Peyer's patch (tissue), 4 donors: ENCODE measurements at regions not wholly inside any gene's neighbourhood (a gene's known extent, or its start where the extent isn't known, plus 50 kb on each side); places are given as distances from the start of the nearest gene placed in this dataset.

Experiments
- DNase-seq, 3 donors: peaks; one replicate each; pipeline ENCODE4 v3.0.0-alpha.2; 2017 to 2019
- H3K27ac ChIP-seq, 4 donors: fragments of 200-600 bp; sonication (generic); one replicate each; pipeline ENCODE4 v1.5.1; 2016 to 2019
- H3K27me3 ChIP-seq, 2 donors: fragments of 200-600 bp; sonication (generic); one replicate each; pipeline ENCODE4 v1.5.1; 2019
- H3K36me3 ChIP-seq, 3 donors: fragments of 200-600 bp; sonication (generic); one replicate each; pipeline ENCODE4 v1.5.1; 2016 to 2019
- H3K4me1 ChIP-seq, 4 donors: fragments of 200-600 bp; sonication (generic); one replicate each; pipeline ENCODE4 v1.5.1; 2016 to 2019
- H3K4me3 ChIP-seq, 4 donors: fragments of 200-600 bp; sonication (generic); 1 replicate in 3 of 4; 2 replicates in 1 of 4; pipeline ENCODE4 v1.5.1; 2016 to 2019; ENCODE audit warnings: mild to moderate bottlenecking in 1 of 4
- H3K9me3 ChIP-seq, 4 donors: fragments of 200-600 bp; sonication (generic); one replicate each; pipeline ENCODE4 v1.5.1; 2016 to 2019; ENCODE audit warnings: mild to moderate bottlenecking in 1 of 4
- POLR2A ChIP-seq, 2 donors: fragments of 450-650 bp; IDR thresholded peaks; one replicate each; pipeline ENCODE4 v1.5.1; 2017; ENCODE audit warnings: antibody characterized with exemption in 2 of 2, mild to moderate bottlenecking in 2 of 2, moderate library complexity in 2 of 2
- TF ChIP-seq, protein P1 (sequence below), 6 experiments: fragments of 450-650 bp in 4 of 6; fragments of 200-600 bp in 2 of 6; sonication (generic) in 1 of 6; IDR thresholded peaks; one replicate each; pipeline ENCODE4 v1.5.1; 2017 to 2019; ENCODE audit warnings: antibody characterized with exemption in 6 of 6, mild to moderate bottlenecking in 3 of 6, moderate library complexity in 1 of 6

DNA sequence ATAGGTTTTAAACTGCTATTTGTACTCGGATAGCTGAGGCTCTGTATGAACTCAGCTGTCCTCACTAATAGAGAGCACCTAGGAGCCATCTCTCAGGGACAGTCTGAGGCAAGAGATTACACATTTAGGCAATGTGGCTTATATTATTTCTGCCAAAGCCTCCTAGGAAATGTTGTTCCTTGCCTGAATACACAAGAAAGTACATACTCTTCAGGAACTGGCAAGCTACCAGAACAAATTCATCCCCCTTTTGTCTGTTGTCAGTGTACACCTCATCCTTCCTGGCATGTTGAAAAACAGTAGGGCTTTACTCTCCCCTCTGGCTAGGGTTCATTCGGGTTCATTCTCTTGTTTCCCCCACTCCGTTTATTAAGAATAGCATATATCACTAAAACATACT lies 615.9 kb upstream of the FAT3 start:
- peaks cover 0 to 2% (median 0%) of the 10 kb centered on the region in 4 donors for H3K9me3 ChIP-seq
- no peak overlapping the region for H3K4me3 ChIP-seq
- no peaks in the 10 kb centered on the region for H3K27me3 ChIP-seq
- TF ChIP-seq POLR2A (IDR thresholded peaks at IDR 0.05) = no peak
- TF ChIP-seq, protein P1, sequence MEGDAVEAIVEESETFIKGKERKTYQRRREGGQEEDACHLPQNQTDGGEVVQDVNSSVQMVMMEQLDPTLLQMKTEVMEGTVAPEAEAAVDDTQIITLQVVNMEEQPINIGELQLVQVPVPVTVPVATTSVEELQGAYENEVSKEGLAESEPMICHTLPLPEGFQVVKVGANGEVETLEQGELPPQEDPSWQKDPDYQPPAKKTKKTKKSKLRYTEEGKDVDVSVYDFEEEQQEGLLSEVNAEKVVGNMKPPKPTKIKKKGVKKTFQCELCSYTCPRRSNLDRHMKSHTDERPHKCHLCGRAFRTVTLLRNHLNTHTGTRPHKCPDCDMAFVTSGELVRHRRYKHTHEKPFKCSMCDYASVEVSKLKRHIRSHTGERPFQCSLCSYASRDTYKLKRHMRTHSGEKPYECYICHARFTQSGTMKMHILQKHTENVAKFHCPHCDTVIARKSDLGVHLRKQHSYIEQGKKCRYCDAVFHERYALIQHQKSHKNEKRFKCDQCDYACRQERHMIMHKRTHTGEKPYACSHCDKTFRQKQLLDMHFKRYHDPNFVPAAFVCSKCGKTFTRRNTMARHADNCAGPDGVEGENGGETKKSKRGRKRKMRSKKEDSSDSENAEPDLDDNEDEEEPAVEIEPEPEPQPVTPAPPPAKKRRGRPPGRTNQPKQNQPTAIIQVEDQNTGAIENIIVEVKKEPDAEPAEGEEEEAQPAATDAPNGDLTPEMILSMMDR (IDR thresholded peaks at IDR 0.05) = no peak
- no peaks in the 10 kb centered on the region for H3K4me1 ChIP-seq
- no peak for DNase-seq
- no peak overlapping the region for H3K27ac ChIP-seq
- no peaks in the 10 kb centered on the region for H3K36me3 ChIP-seq

DNA sequence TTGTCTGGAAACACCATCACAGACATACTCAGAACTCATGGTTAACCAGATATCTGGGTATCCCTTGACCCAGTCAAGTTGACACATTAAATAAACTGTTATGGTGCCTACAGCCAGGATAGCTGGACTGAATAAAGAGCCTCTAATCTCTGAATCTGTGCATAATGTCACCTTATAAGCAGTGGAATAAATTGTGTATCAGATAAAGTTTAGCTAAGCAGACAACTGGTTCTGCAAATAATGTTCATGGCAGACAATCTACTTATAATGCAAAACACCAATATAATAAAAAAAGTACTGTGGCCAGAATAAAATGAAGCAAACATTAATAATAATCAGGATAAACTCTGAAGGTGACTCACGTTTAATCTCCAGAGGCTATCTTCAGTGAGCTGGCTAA lies 628.5 kb upstream of the FAT3 start:
- H3K27ac ChIP-seq = no peak overlapping the region
- DNase-seq = no peak
- H3K4me1 ChIP-seq = no peaks in the 10 kb centered on the region
- no peaks in the 10 kb centered on the region for H3K27me3 ChIP-seq
- no peaks in the 10 kb centered on the region for H3K9me3 ChIP-seq
- H3K36me3 ChIP-seq = no peaks in the 10 kb centered on the region
- no peak for TF ChIP-seq POLR2A (IDR thresholded peaks at IDR 0.05)
- TF ChIP-seq, protein P1 (IDR thresholded peaks at IDR 0.05) = no peak
- no peak overlapping the region for H3K4me3 ChIP-seq

DNA sequence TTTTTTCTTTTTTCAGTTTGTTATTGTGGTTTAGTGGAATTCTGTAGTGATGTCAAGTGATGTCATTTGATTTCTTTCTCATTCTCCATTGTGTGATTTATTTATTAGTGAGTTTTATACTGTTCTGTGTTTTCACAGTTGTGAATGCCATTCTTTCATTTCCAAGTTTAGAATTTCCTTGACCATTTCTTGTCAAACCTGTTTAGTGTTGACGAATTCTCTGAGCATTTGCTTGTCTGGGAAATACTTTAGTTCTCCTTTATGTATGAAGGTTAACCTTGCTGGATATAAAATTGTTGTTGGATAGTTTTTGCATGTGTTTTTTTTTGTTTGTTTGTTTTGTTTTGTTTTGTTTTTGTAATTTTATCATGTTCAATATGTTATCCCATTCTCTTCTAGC lies 633.6 kb upstream of the FAT3 start:
- no peak for DNase-seq
- Histone ChIP-seq H3K9me3 (no peaks in the 10 kb centered on the region), H3K27ac (no peak overlapping the region), H3K36me3 (no peaks in the 10 kb centered on the region), H3K4me1 (no peaks in the 10 kb centered on the region), H3K4me3 (no peak overlapping the region), H3K27me3 (no peaks in the 10 kb centered on the region)
- TF ChIP-seq POLR2A (IDR thresholded peaks at IDR 0.05) = no peak

DNA sequence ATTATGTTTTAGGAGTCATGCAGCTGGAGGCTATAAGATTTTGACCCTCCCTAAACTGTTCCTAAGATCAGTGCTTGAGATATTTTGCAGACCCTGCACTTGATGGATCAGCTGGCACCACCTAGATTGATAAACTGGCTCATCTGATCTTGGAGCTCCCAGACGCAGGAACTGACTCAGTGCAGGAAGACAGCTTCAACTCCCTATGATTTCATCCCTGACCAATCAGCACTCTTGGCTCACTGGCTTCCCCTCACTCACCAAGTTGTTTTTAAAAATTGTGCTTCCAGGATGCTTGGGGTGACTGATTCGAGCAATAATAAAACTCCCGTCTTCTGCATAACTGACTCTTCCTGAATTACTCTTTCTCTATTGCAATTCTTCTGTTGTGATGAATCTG lies 637.5 kb upstream of the FAT3 start:
- Histone ChIP-seq H3K9me3 (no peaks in the 10 kb centered on the region), H3K27me3 (no peaks in the 10 kb centered on the region), H3K4me1 (no peaks in the 10 kb centered on the region), H3K27ac (no peak overlapping the region), H3K36me3 (no peaks in the 10 kb centered on the region), H3K4me3 (no peak overlapping the region)
- no peak for DNase-seq
- TF ChIP-seq, protein P1 (IDR thresholded peaks at IDR 0.05) = no peak
- no peak for TF ChIP-seq POLR2A (IDR thresholded peaks at IDR 0.05)

DNA sequence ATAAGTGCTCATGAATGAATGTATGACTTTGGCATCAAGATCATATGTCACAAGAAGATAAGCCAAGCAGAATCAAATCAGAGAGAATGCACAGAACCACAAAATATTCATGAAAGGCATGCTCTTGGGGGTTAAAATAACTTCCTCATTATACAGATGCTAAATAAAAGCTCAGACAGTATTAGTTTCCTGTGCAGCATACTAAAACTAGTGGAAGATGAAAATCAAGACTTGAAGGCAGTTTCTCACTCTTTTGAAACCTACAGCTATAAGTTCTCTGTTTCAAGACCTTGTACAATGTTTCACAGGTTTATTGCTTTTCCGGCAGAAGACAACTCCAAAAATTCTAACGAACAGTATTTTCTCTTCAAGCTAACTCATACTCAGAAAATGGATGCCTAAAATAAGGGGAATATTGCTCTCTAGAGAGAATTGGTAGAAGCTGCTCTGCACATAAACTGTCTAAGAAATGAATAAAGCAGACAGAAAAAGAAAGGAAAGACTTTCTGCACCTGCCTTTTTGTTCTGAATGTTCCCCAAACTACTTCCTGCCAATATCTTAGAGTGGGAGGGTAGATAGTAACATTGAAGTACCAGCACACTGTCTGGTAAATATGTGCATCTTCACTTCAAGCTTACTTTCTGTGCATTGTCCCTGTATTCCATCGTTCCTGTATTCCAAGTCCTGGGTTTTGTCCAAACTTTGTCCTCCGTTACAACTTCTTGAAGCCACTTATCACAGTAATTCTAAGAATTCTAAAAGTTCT lies 639.4 kb upstream of the FAT3 start:
- Histone ChIP-seq H3K27me3 (no peaks in the 10 kb centered on the region), H3K9me3 (no peaks in the 10 kb centered on the region), H3K36me3 (no peaks in the 10 kb centered on the region), H3K4me1 (no peaks in the 10 kb centered on the region), H3K27ac (no peak overlapping the region), H3K4me3 (no peak overlapping the region)
- TF ChIP-seq, protein P1 (IDR thresholded peaks at IDR 0.05) = no peak
- no peak for TF ChIP-seq POLR2A (IDR thresholded peaks at IDR 0.05)
- no peak for DNase-seq

DNA sequence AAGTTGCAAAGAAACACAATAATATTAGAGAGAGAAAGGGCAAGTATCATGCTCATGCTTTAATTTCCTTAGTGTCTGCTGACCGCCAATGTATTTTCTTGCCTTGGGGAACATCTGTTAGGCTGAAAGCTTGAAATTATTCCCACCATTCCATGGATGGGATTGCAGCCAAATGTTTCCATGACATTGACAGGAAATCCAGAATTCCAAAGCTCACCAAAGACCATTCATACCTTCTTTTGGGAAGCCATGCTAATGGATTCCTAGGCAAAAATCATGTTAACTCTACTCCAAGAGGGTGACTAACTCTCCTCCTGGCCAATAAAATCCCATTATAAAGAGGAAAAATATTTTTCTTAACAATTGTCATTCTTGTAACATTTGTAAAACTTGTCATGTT lies 661.4 kb upstream of the FAT3 start:
- no peak for DNase-seq
- Histone ChIP-seq H3K27me3 (no peaks in the 10 kb centered on the region), H3K27ac (no peak overlapping the region), H3K36me3 (no peaks in the 10 kb centered on the region), H3K9me3 (no peaks in the 10 kb centered on the region), H3K4me1 (no peaks in the 10 kb centered on the region), H3K4me3 (no peak overlapping the region)
- TF ChIP-seq, protein P1 (IDR thresholded peaks at IDR 0.05) = no peak
- TF ChIP-seq POLR2A (IDR thresholded peaks at IDR 0.05) = no peak
